ENCODE measurements at regions not wholly inside any gene's neighbourhood (a gene's known extent, or its start where the extent isn't known, plus 50 kb on each side); places are given as distances from the start of the nearest gene placed in this dataset.
"Not testable (repeated sequence)": the region's sequence is repeated elsewhere in the genome, so short reads cannot be mapped to it uniquely, and the experiment has no call there.

DNA sequence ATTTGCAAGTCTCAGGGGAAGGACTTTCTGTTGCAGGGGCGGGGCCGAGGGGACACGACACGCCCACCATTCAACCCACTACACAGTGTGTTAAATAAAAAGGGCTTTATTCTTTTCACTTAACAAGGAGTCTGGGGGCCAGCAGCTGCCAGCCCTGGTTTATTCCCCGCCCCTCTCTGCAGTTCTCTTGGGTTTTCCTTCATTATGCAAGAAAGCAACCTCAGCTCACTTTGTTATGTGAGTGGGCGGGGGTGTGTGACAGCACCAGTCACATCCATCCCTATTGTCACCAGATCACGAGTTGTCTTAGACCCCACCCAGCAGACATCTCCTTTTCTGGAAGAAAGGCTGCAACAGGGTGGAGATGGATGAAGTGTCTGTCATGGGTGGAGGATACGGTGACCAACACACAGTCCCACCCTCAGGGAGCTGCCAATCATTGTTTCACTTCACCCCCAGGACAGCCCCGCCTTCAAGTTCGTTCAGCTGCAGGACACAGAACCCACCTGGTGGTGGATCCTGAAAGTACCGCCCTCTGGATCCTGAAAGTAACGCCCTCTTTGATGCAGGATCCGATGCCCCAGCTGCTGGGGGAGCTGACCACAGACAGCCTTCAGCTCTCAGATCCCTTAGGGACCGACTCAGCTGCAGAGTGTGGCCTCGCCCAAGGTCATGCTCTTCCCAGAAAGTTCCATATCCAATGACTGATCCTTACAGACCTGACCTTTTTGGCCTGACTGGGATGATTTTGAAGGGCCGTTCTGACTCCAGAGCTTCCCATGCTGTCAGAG is 79.6 kb downstream of the SMIM20 start:
- H3K27ac Mint-ChIP-seq = peak overlapping the region in 3 of 7 donors; percentile 20 to 50 (median 36)
- peaks cover 0 to 1% (median 0%) of the 10 kb centered on the region in 3 donors for H3K27me3 Mint-ChIP-seq (ENCODE audit: low read depth in 3 of 3)
- H3K9me3 ChIP-seq (replicated peaks in 1 of 2; ENCODE audit: control insufficient read depth in 1 of 2, insufficient read depth in 1 of 2, low read length in 2 of 2) = no peaks in the 10 kb centered on the region
- peaks cover 4% of the 10 kb centered on the region for H3K4me1 Mint-ChIP-seq
- no peak overlapping the region for H3K4me3 Mint-ChIP-seq
- peak in 1 of 3 donors; percentile 72 for DNase-seq
- H3K36me3 ChIP-seq (replicated peaks in 1 of 2; ENCODE audit: control insufficient read depth in 1 of 2, insufficient read depth in 2 of 2, low read length in 2 of 2) = no peaks in the 10 kb centered on the region
- intact Hi-C loops (cut with micrococcal nuclease) = no loop called here
- H3K4me1 ChIP-seq (ENCODE audit: control insufficient read depth in 1 of 2, insufficient read depth in 2 of 2, low read length in 2 of 2) = no peaks in the 10 kb centered on the region
- no peaks in the 10 kb centered on the region for H3K79me2 ChIP-seq (ENCODE audit: insufficient read depth, low read length)
- H3K9ac ChIP-seq (ENCODE audit: insufficient read depth, low read length, poor library complexity, severe bottlenecking) = no peak overlapping the region
- H3K9me3 Mint-ChIP-seq = peaks cover 0 to 4% (median 0%) of the 10 kb centered on the region in 7 donors
- H3K27me3 ChIP-seq (ENCODE audit: control insufficient read depth in 2 of 2, insufficient read depth in 2 of 2, low read length in 2 of 2) = no peaks in the 10 kb centered on the region
- no peaks in the 10 kb centered on the region for H3K36me3 Mint-ChIP-seq
- 79% methylated on average over 7 of the region's 16 CpGs for WGBS (ENCODE audit: insufficient coverage)
- no peaks in the 10 kb centered on the region for H4K20me1 ChIP-seq (ENCODE audit: insufficient read depth, low read length)
- no peak overlapping the region for H3K4me2 ChIP-seq (replicated peaks; ENCODE audit: extremely low read depth, low read length, poor library complexity, severe bottlenecking)
- TF ChIP-seq, protein P1, sequence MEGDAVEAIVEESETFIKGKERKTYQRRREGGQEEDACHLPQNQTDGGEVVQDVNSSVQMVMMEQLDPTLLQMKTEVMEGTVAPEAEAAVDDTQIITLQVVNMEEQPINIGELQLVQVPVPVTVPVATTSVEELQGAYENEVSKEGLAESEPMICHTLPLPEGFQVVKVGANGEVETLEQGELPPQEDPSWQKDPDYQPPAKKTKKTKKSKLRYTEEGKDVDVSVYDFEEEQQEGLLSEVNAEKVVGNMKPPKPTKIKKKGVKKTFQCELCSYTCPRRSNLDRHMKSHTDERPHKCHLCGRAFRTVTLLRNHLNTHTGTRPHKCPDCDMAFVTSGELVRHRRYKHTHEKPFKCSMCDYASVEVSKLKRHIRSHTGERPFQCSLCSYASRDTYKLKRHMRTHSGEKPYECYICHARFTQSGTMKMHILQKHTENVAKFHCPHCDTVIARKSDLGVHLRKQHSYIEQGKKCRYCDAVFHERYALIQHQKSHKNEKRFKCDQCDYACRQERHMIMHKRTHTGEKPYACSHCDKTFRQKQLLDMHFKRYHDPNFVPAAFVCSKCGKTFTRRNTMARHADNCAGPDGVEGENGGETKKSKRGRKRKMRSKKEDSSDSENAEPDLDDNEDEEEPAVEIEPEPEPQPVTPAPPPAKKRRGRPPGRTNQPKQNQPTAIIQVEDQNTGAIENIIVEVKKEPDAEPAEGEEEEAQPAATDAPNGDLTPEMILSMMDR (IDR thresholded peaks at IDR 0.05) = peak; percentile 18
- H3K4me3 ChIP-seq (replicated peaks in 1 of 3; ENCODE audit: low read depth in 2 of 3, low read length in 3 of 3) = no peak overlapping the region
- no peak overlapping the region for H2AFZ ChIP-seq (ENCODE audit: insufficient read depth, low read depth, low read length, poor library complexity, severe bottlenecking)
- H3K27ac ChIP-seq (ENCODE audit: low read depth in 1 of 2, low read length in 2 of 2) = no peak overlapping the region

DNA sequence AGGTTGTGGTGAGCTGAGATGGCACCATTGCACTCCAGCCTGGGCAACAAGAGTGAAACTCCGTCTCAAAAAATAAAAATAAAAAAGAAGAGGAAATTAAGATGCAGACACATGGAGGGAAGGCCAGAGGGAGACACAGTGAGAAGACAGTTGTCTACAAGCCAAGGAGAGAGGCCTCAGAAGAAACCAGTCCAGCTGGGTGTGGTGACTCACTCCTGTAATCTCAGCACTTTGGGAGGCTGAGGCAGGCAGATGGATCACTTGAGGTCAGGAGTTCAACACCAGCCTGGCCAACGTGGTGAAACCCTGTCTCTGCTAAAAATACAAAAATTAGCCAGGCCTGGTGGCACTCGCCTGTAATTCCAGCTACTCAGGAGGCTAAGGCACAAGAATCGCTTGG is 80.6 kb downstream of the SMIM20 start:
- H3K36me3 Mint-ChIP-seq; H3K9me3 ChIP-seq (replicated peaks in 1 of 2; ENCODE audit: control insufficient read depth in 1 of 2, insufficient read depth in 1 of 2, low read length in 2 of 2); H3K4me2 ChIP-seq (replicated peaks; ENCODE audit: extremely low read depth, low read length, poor library complexity, severe bottlenecking); H3K36me3 ChIP-seq (replicated peaks in 1 of 2; ENCODE audit: control insufficient read depth in 1 of 2, insufficient read depth in 2 of 2, low read length in 2 of 2); H3K4me3 ChIP-seq (replicated peaks in 1 of 3; ENCODE audit: low read depth in 2 of 3, low read length in 3 of 3); H3K4me3 Mint-ChIP-seq; intact Hi-C loops (cut with micrococcal nuclease); H3K27ac ChIP-seq (ENCODE audit: low read depth in 1 of 2, low read length in 2 of 2); H3K27ac Mint-ChIP-seq; H3K79me2 ChIP-seq (ENCODE audit: insufficient read depth, low read length); H4K20me1 ChIP-seq (ENCODE audit: insufficient read depth, low read length); H3K27me3 ChIP-seq (ENCODE audit: control insufficient read depth in 2 of 2, insufficient read depth in 2 of 2, low read length in 2 of 2); H3K27me3 Mint-ChIP-seq (ENCODE audit: low read depth in 3 of 3); H3K4me1 ChIP-seq (ENCODE audit: control insufficient read depth in 1 of 2, insufficient read depth in 2 of 2, low read length in 2 of 2); H3K9me3 Mint-ChIP-seq; H3K9ac ChIP-seq (ENCODE audit: insufficient read depth, low read length, poor library complexity, severe bottlenecking); H3K4me1 Mint-ChIP-seq; H2AFZ ChIP-seq (ENCODE audit: insufficient read depth, low read depth, low read length, poor library complexity, severe bottlenecking): not testable (repeated sequence)
- 78% methylated on average over 3 of the region's 4 CpGs for WGBS (ENCODE audit: insufficient coverage)
- peak in 1 of 3 donors; percentile 14 for DNase-seq

All from CD14-positive monocyte (primary cell).